Osteoblast (primary cell): ENCODE measurements at regions not wholly inside any gene's neighbourhood (a gene's known extent, or its start where the extent isn't known, plus 50 kb on each side); places are given as distances from the start of the nearest gene placed in this dataset.

Experiments used
- DNase-seq: peaks from one replicate; pipeline ENCODE4 v3.0.0; 2011; ENCODE audit warnings: low spot score, mixed read lengths; ENCODE audit not compliant: insufficient read length; ENCODE audit errors: missing footprints
- H2AFZ ChIP-seq: 2 replicates; pipeline ENCODE4 v1.6.0; 2011; ENCODE audit warnings: mild to moderate bottlenecking, low read length
- H3K27ac ChIP-seq: 2 replicates; pipeline ENCODE4 v1.5.1; 2011; ENCODE audit warnings: mild to moderate bottlenecking, low read depth, low read length, moderate library complexity
- H3K27me3 ChIP-seq: 2 replicates; pipeline ENCODE4 v1.6.0; 2012; ENCODE audit warnings: mild to moderate bottlenecking, control low read depth, inconsistent platforms, low read length, moderate library complexity; ENCODE audit not compliant: insufficient read depth
- H3K36me3 ChIP-seq: 2 replicates; pipeline ENCODE4 v1.5.1; 2011; ENCODE audit warnings: mild to moderate bottlenecking, low read length, control low read depth, moderate library complexity; ENCODE audit not compliant: insufficient read depth
- H3K4me1 ChIP-seq: 2 replicates; pipeline ENCODE4 v1.5.1; 2011; ENCODE audit warnings: mild to moderate bottlenecking, low read length, control low read depth, moderate library complexity; ENCODE audit not compliant: insufficient read depth
- H3K4me2 ChIP-seq: 2 replicates; pipeline ENCODE4 v1.6.0; 2011; ENCODE audit warnings: mild to moderate bottlenecking, low read length; ENCODE audit not compliant: insufficient read depth
- H3K4me3 ChIP-seq: fragments of 200-600 bp; sonication (generic); 3 replicates; pipeline ENCODE4 v1.5.1; 2012; ENCODE audit warnings: mild to moderate bottlenecking, low read length, inconsistent platforms; ENCODE audit not compliant: insufficient read depth
- H3K79me2 ChIP-seq: 2 replicates; pipeline ENCODE4 v1.6.0; 2012; ENCODE audit warnings: mild to moderate bottlenecking, low read length, control low read depth, inconsistent platforms; ENCODE audit not compliant: insufficient read depth
- H3K9me3 ChIP-seq: 2 replicates; pipeline ENCODE4 v1.5.1; 2011; ENCODE audit warnings: low read depth, low read length, control low read depth
- H4K20me1 ChIP-seq: 2 replicates; pipeline ENCODE4 v1.6.0; 2012; ENCODE audit warnings: mild to moderate bottlenecking, low read length, control low read depth; ENCODE audit not compliant: insufficient read depth
- CTCF ChIP-seq: IDR thresholded peaks from 2 replicates; pipeline ENCODE4 v1.5.1; 2011; ENCODE audit warnings: mild to moderate bottlenecking, low read depth, low read length, moderate library complexity; ENCODE audit errors: extremely low read depth

- DNase-seq, result no peak
- TF ChIP-seq CTCF, result no peak
- Histone ChIP-seq H4K20me1 (no peaks in the 10 kb centered on the region), H3K9me3 (peaks cover 6% of the 10 kb centered on the region), H3K27me3 (peaks cover 4% of the 10 kb centered on the region), H3K4me2 (no peak overlapping the region), H3K4me1 (peaks cover 7% of the 10 kb centered on the region), H3K27ac (no peak overlapping the region), H2AFZ (peak overlapping the region; percentile 66), H3K36me3 (no peaks in the 10 kb centered on the region), H3K79me2 (no peaks in the 10 kb centered on the region), H3K4me3 (no peak overlapping the region)
Measured at GRCh38 chr11:130600616-130601015, 152.2 kb downstream of the ADAMTS15 start.

GRCh38 chr11:130601141-130601540 is 152.7 kb downstream of the ADAMTS15 start:
- Histone ChIP-seq H3K36me3 (no peaks in the 10 kb centered on the region), H3K4me3 (no peak overlapping the region), H3K9me3 (peaks cover 6% of the 10 kb centered on the region), H4K20me1 (no peaks in the 10 kb centered on the region), H3K4me1 (peaks cover 8% of the 10 kb centered on the region), H3K27ac (no peak overlapping the region), H3K27me3 (peaks cover 3% of the 10 kb centered on the region), H3K4me2 (peak overlapping the region; percentile 31), H3K79me2 (no peaks in the 10 kb centered on the region), H2AFZ (peak overlapping the region; percentile 20)
- TF ChIP-seq CTCF, result no peak
- DNase-seq, result no peak

- Histone ChIP-seq H3K4me2 (no peak overlapping the region), H2AFZ (no peak overlapping the region), H3K79me2 (no peaks in the 10 kb centered on the region), H3K4me3 (no peak overlapping the region), H3K27ac (no peak overlapping the region), H3K27me3 (no peaks in the 10 kb centered on the region), H4K20me1 (no peaks in the 10 kb centered on the region), H3K4me1 (peaks cover 16% of the 10 kb centered on the region), H3K36me3 (no peaks in the 10 kb centered on the region), H3K9me3 (peaks cover 6% of the 10 kb centered on the region)
- no peak for TF ChIP-seq CTCF
- no peak for DNase-seq
Measured at GRCh38 chr11:130601764-130602460, 153.5 kb downstream of the ADAMTS15 start.

GRCh38 chr11:130602641-130603334 is 154.3 kb downstream of the ADAMTS15 start:
- Histone ChIP-seq H3K79me2 (no peaks in the 10 kb centered on the region), H3K4me1 (peaks cover 25% of the 10 kb centered on the region), H2AFZ (no peak overlapping the region), H4K20me1 (no peaks in the 10 kb centered on the region), H3K4me2 (no peak overlapping the region), H3K27ac (no peak overlapping the region), H3K9me3 (peaks cover 6% of the 10 kb centered on the region), H3K36me3 (no peaks in the 10 kb centered on the region), H3K27me3 (no peaks in the 10 kb centered on the region), H3K4me3 (no peak overlapping the region)
- no peak for TF ChIP-seq CTCF
- no peak for DNase-seq
